ENCODE measurements at regions not wholly inside any gene's neighbourhood (a gene's known extent, or its start where the extent isn't known, plus 50 kb on each side); places are given as distances from the start of the nearest gene placed in this dataset.

GRCh38 chr3:9310043-9310442 lies 52.8 kb upstream of the THUMPD3 start:
- Histone ChIP-seq H4K20me1 (replicated peaks; ENCODE audit: insufficient read depth) (no peaks in the 10 kb centered on the region), H3K9me2 (ENCODE audit: insufficient read depth) (no peaks in the 10 kb centered on the region; the same call in 1 of the 2 replicates), H3K27me3 (ENCODE audit: insufficient read depth) (no peaks in the 10 kb centered on the region), H2AFZ (no peak overlapping the region), H3K4me1 (ENCODE audit: insufficient read depth) (no peaks in the 10 kb centered on the region), H3K79me2 (replicated peaks; ENCODE audit: insufficient read depth) (no peaks in the 10 kb centered on the region), H3K27ac (ENCODE audit: low read depth) (no peak overlapping the region), H3K4me3 (no peak overlapping the region), H3K36me3 (ENCODE audit: insufficient read depth) (no peaks in the 10 kb centered on the region), H3K4me2 (no peak overlapping the region), H3F3A (replicated peaks; ENCODE audit: low read depth) (no peaks in the 10 kb centered on the region)
- Mint-ChIP-seq H3K27me3 (ENCODE audit: insufficient read depth, low read depth, poor library complexity) (no peaks in the 10 kb centered on the region), H3K36me3 (ENCODE audit: low read depth) (no peaks in the 10 kb centered on the region), H3K4me1 (no peaks in the 10 kb centered on the region; the same call in 2 of the 3 replicates), H3K4me3 (no peak overlapping the region), H3K27ac (no peak overlapping the region), H3K9me3 (no peaks in the 10 kb centered on the region)
- ATAC-seq = no peak
- no peak for DNase-seq (ENCODE audit: low spot score)
- TF ChIP-seq CREB1 (CRISPR knock-in tag; IDR thresholded peaks at IDR 0.05; ENCODE audit: low read depth) (no peak), STAT1 (IDR thresholded peaks at IDR 0.05; ENCODE audit: unreplicated experiment) (no peak), ZNF331 (CRISPR knock-in tag; IDR thresholded peaks at IDR 0.05; ENCODE audit: low read depth) (no peak), ZNF114 (CRISPR knock-in tag; IDR thresholded peaks at IDR 0.05) (no peak), REST (IDR thresholded peaks at IDR 0.05; ENCODE audit: unreplicated experiment) (no peak), EZH2 (IDR thresholded peaks at IDR 0.05; ENCODE audit: low read depth, unreplicated experiment) (no peak), EZH2phosphoT487 (IDR thresholded peaks at IDR 0.05; ENCODE audit: unreplicated experiment) (no peak), JUNB (IDR thresholded peaks at IDR 0.05; ENCODE audit: unreplicated experiment) (no peak), NANOG (IDR thresholded peaks at IDR 0.05; ENCODE audit: borderline replicate concordance) (no peak), POLR2AphosphoS5 (IDR thresholded peaks at IDR 0.05; ENCODE audit: low read depth) (no peak), ZNF462 (CRISPR knock-in tag; IDR thresholded peaks at IDR 0.05) (no peak), ETS1 (IDR thresholded peaks at IDR 0.05) (no peak), CTCF (conservative IDR thresholded peaks at IDR 0.05; ENCODE audit: low read depth in 2 of 2) (no peak)
